IPS DF 6.9 (cell line): ENCODE measurements at regions not wholly inside any gene's neighbourhood (a gene's known extent, or its start where the extent isn't known, plus 50 kb on each side); places are given as distances from the start of the nearest gene placed in this dataset.
"Not testable (repeated sequence)": the region's sequence is repeated elsewhere in the genome, so short reads cannot be mapped to it uniquely, and the experiment has no call there.

Source experiments
- DNase-seq: peaks from one replicate; pipeline ENCODE4 v3.0.0-alpha.2; 2013; ENCODE audit warnings: low read depth, low spot score
- H3K27ac ChIP-seq: one replicate; pipeline ENCODE4 v1.5.1; 2013; ENCODE audit warnings: low read length, control low read depth
- H3K27me3 ChIP-seq: 2 replicates; pipeline ENCODE4 v1.6.1; 2013; ENCODE audit warnings: mild to moderate bottlenecking, low read length; ENCODE audit not compliant: control insufficient read depth, insufficient read depth
- H3K36me3 ChIP-seq: 2 replicates; pipeline ENCODE4 v1.6.1; 2013; ENCODE audit warnings: low read length; ENCODE audit not compliant: control insufficient read depth, insufficient read depth
- H3K4me1 ChIP-seq: 2 replicates; pipeline ENCODE4 v1.6.1; 2013; ENCODE audit warnings: low read length; ENCODE audit not compliant: control insufficient read depth, insufficient read depth
- H3K4me3 ChIP-seq: 2 replicates; pipeline ENCODE4 v1.5.1; 2013; ENCODE audit warnings: mild to moderate bottlenecking, low read length
- H3K9me3 ChIP-seq: 2 replicates; pipeline ENCODE4 v1.6.1; 2013; ENCODE audit warnings: low read length, inconsistent platforms; ENCODE audit not compliant: control insufficient read depth, insufficient read depth
- WGBS: extraction: QIAGEN DNeasy Blood & Tissue Kit; methylation state at CpG from one replicate; pipeline ENCODE4 v1.1.7; 2013; ENCODE audit warnings: mixed read lengths, missing lambda C conversion rate; ENCODE audit not compliant: insufficient read length, insufficient coverage; 5-methylcytosine and 5-hydroxymethylcytosine counted together

DNA sequence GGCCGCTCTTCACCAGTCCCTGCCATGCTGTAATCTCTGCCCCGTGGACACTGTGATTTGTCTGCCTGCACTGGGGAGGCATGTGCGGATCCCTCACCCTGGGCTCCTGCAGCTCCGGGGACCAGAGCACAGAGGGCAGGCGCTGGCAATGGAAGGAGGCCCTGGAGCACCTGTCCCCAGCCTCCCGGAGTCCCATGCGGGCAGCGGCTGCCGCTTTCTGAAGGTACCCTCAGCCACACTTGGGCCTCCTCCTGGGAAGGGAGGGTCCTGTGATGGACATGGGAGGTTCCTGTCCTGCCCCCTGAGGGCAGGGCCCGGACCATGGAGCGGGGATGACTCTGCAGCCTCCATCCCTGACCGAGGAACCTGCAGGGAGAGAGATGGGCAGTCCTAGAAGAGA is 297.4 kb upstream of the SFSWAP start:
- no CpG with 5 or more reads among the region's 12 CpGs for WGBS
- no peak for DNase-seq

GRCh38 chr12:131414155-131414922 is 296.6 kb upstream of the SFSWAP start:
- no CpG with 5 or more reads among the region's 20 CpGs for WGBS
- H3K27ac ChIP-seq, result not testable (repeated sequence)

More for the DNA sequence above, 297.4 kb upstream of the SFSWAP start:
- Histone ChIP-seq H3K4me3 (no peak overlapping the region), H3K9me3 (no peaks in the 10 kb centered on the region), H3K27me3 (no peaks in the 10 kb centered on the region), H3K27ac (no peak overlapping the region), H3K4me1 (no peaks in the 10 kb centered on the region), H3K36me3 (no peaks in the 10 kb centered on the region)

DNA sequence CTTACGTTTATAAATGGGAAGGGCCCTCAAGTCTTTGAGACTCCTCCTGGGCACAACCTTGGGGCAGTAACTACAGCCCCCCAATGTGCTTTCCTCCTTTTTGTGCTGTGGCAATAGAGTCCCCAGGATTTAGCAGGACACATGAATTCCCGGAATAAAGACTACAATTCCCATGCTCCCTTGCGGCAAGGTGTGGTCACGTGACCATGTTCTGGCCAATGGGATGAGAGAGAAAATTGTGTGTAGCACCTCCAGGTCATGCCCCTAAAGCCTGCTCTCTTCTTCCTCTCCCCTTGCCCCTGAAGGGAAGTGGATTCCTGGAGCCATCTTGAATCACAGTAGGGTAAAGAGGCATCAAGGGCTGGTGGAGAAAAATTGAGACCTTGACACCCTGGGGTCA is 295.1 kb upstream of the SFSWAP start:
- H3K27me3 ChIP-seq, result no peaks in the 10 kb centered on the region
- H3K27ac ChIP-seq, result no peak overlapping the region
- WGBS, result no CpG with 5 or more reads among the region's 4 CpGs
- no peak overlapping the region for H3K4me3 ChIP-seq
- H3K9me3 ChIP-seq, result no peaks in the 10 kb centered on the region
- DNase-seq, result peak; percentile 25
- no peaks in the 10 kb centered on the region for H3K36me3 ChIP-seq
- no peaks in the 10 kb centered on the region for H3K4me1 ChIP-seq

More at GRCh38 chr12:131414155-131414922, 296.6 kb upstream of the SFSWAP start:
- H3K9me3 ChIP-seq, DNase-seq, H3K36me3 ChIP-seq, H3K27me3 ChIP-seq, H3K4me1 ChIP-seq, H3K4me3 ChIP-seq: not testable (repeated sequence)

DNA sequence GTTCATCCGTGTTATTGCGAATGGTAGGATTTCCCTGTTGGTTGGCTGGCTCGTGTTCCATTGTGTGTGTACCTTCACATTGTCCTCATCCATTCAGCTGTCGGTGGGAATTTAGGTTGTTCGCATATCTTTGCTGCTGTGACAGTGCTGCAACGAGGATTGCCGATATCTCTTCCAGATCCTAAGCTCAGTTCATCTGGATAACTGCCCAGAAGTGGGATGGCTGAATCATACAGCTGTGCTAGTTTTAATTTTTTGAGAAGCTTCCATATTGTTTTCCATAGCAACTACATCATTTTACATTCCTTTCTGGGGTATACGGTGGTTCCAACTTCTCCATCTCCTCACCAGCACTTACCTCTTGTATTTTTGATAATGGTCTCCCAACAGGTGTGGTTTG is 292.8 kb upstream of the SFSWAP start:
- H3K27me3 ChIP-seq, result no peaks in the 10 kb centered on the region
- H3K4me3 ChIP-seq, result no peak overlapping the region
- H3K36me3 ChIP-seq, result no peaks in the 10 kb centered on the region; the same call in 1 of the 2 replicates
- no peak overlapping the region for H3K27ac ChIP-seq
- DNase-seq, result no peak
- no peaks in the 10 kb centered on the region for H3K9me3 ChIP-seq
- no CpG with 5 or more reads among the region's 8 CpGs for WGBS
- no peaks in the 10 kb centered on the region for H3K4me1 ChIP-seq

GRCh38 chr12:131418884-131419283 is 292.0 kb upstream of the SFSWAP start:
- H3K4me3 ChIP-seq, result no peak overlapping the region
- H3K9me3 ChIP-seq, result no peaks in the 10 kb centered on the region; the same call in 1 of the 2 replicates
- WGBS, result no CpG with 5 or more reads among the region's 2 CpGs
- H3K27ac ChIP-seq, result no peak overlapping the region
- H3K4me1 ChIP-seq, result no peaks in the 10 kb centered on the region
- H3K27me3 ChIP-seq, result no peaks in the 10 kb centered on the region
- no peak for DNase-seq
- H3K36me3 ChIP-seq, result no peaks in the 10 kb centered on the region; the same call in 1 of the 2 replicates

GRCh38 chr12:131420867-131421447 is 289.9 kb upstream of the SFSWAP start:
- WGBS, result no CpG with 5 or more reads among the region's 13 CpGs
- no peak overlapping the region for H3K27ac ChIP-seq
- no peaks in the 10 kb centered on the region; the same call in 1 of the 2 replicates for H3K9me3 ChIP-seq
- no peak for DNase-seq
- H3K4me3 ChIP-seq, result no peak overlapping the region
- H3K27me3 ChIP-seq, result no peaks in the 10 kb centered on the region
- H3K4me1 ChIP-seq, result no peaks in the 10 kb centered on the region
- no peaks in the 10 kb centered on the region; the same call in 1 of the 2 replicates for H3K36me3 ChIP-seq

- WGBS, result no CpG with 5 or more reads among the region's 10 CpGs
- no peaks in the 10 kb centered on the region; the same call in 1 of the 2 replicates for H3K9me3 ChIP-seq
- no peak for DNase-seq
- no peaks in the 10 kb centered on the region; the same call in 1 of the 2 replicates for H3K36me3 ChIP-seq
- no peaks in the 10 kb centered on the region for H3K27me3 ChIP-seq
- no peak overlapping the region for H3K27ac ChIP-seq
- no peaks in the 10 kb centered on the region for H3K4me1 ChIP-seq
- no peak overlapping the region; the same call in 1 of the 2 replicates for H3K4me3 ChIP-seq
These were observed 289.2 kb upstream of the SFSWAP start for GRCh38 chr12:131421509-131422186.

DNA sequence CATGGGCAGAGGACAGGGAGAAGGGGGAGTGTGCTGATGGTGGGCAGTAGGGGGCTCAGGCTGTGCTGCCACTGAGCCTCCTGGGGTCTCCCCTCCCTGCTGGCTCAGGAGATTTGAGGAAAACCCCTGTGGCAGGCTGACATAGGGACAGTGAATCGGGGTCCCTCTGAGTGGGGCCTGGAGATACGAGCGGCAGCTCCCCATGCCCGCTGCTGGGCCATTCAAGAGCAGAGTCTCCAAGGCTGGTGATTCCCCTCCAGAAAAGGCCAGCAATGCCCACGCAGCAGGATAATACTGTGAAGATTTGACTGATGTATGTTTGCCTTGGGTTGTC is 288.7 kb upstream of the SFSWAP start:
- no peaks in the 10 kb centered on the region; the same call in 1 of the 2 replicates for H3K9me3 ChIP-seq
- H3K4me1 ChIP-seq, result no peaks in the 10 kb centered on the region
- no CpG with 5 or more reads among the region's 5 CpGs for WGBS
- DNase-seq, result no peak
- no peaks in the 10 kb centered on the region; the same call in 1 of the 2 replicates for H3K36me3 ChIP-seq
- H3K27ac ChIP-seq, result no peak overlapping the region
- no peak overlapping the region; the same call in 1 of the 2 replicates for H3K4me3 ChIP-seq
- H3K27me3 ChIP-seq, result no peaks in the 10 kb centered on the region

- Histone ChIP-seq H3K27ac (no peak overlapping the region), H3K4me3 (no peak overlapping the region), H3K27me3 (no peaks in the 10 kb centered on the region), H3K4me1 (no peaks in the 10 kb centered on the region), H3K9me3 (no peaks in the 10 kb centered on the region; the same call in 1 of the 2 replicates), H3K36me3 (no peaks in the 10 kb centered on the region; the same call in 1 of the 2 replicates)
- no peak for DNase-seq
- WGBS, result no CpG with 5 or more reads among the region's 9 CpGs
These were observed 288.1 kb upstream of the SFSWAP start for GRCh38 chr12:131422744-131423143.

DNA sequence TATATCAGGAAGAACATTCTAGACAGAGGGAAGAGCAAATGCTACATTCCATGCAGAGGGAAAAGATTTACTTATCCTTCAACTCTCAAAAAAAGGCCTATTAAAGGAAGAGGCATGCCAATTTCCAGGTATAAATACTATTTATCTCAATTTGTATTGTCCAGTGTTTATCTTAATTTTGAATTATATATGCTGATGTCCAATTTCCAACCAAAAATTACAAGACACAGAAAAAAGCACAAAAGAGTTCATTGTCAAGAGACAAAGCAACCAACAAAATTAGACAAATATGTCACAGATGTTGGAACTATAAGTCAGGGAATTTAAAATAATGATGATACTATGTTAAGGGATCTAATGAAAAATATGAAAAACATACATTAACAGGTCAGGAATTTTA is 286.6 kb upstream of the SFSWAP start:
- Histone ChIP-seq H3K9me3 (no peaks in the 10 kb centered on the region; the same call in 1 of the 2 replicates), H3K36me3 (no peaks in the 10 kb centered on the region; the same call in 1 of the 2 replicates), H3K4me3 (no peak overlapping the region), H3K27ac (no peak overlapping the region), H3K27me3 (no peaks in the 10 kb centered on the region), H3K4me1 (no peaks in the 10 kb centered on the region)
- no peak for DNase-seq
